OCI-LY1 (cell line): ENCODE measurements at regions not wholly inside any gene's neighbourhood (a gene's known extent, or its start where the extent isn't known, plus 50 kb on each side); places are given as distances from the start of the nearest gene placed in this dataset.

Experiments
- CTCF ChIP-seq: fragments of 200-600 bp; sonication (generic), shearing (Covaris generic); IDR thresholded peaks from 2 replicates; pipeline ENCODE4 v1.5.1; 2017; ENCODE audit warnings: mild to moderate bottlenecking, antibody characterized with exemption, low read length, moderate library complexity, mixed read lengths
- EZH2 ChIP-seq: fragments of 200-600 bp; sonication (generic), shearing (Covaris generic); IDR thresholded peaks from 2 replicates; pipeline ENCODE4 v1.8.0; 2017; ENCODE audit warnings: borderline replicate concordance, mixed run types, mild to moderate bottlenecking, antibody characterized with exemption, low read length, moderate library complexity, mixed read lengths

GRCh38 chr12:56867216-56867615 lies 67.0 kb downstream of the SDR9C7 start:
- no peak for TF ChIP-seq EZH2
- TF ChIP-seq CTCF = no peak
